ENCODE measurements at regions not wholly inside any gene's neighbourhood (a gene's known extent, or its start where the extent isn't known, plus 50 kb on each side); places are given as distances from the start of the nearest gene placed in this dataset.

DNA sequence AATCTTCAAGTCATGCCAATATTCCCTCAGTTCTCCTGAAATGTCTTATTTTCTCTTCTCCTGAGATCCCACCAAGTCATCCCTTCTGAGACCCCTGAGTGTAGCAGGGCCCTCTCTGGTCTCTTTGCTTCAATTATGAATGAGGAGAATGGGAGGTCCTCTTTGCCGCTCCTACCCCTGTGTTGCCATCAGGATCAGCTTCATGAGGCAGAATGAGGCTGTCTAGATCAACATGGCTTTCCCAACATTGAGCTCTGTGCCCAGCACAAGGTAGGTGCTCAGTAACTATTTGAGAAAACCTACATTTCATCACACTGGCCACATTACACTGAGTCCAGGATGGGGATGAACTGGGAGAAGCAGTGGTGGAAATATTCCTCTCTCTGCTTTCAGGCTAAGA lies 107.2 kb downstream of the ZNF280B start:
- Mint-ChIP-seq H3K4me3 (no peak overlapping the region), H3K9me3 (no peaks in the 10 kb centered on the region), H3K4me1 (peaks cover 16% of the 10 kb centered on the region), H3K27me3 (ENCODE audit: insufficient read depth, low read depth) (peaks cover 9% of the 10 kb centered on the region), H3K27ac (no peak overlapping the region), H3K36me3 (no peaks in the 10 kb centered on the region)
- no peak overlapping the region for H3K9ac ChIP-seq
- peaks cover 7% of the 10 kb centered on the region for H3F3A ChIP-seq (ENCODE audit: low read depth)
- H3K4me3 ChIP-seq, result no peak overlapping the region
- H3K36me3 ChIP-seq, result no peaks in the 10 kb centered on the region
- no peaks in the 10 kb centered on the region for H3K9me3 ChIP-seq (ENCODE audit: low read depth)
- H3K27ac ChIP-seq, result no peak overlapping the region
- H3K4me2 ChIP-seq, result no peak overlapping the region
- no peak overlapping the region for H2AFZ ChIP-seq (replicated peaks)
- no peaks in the 10 kb centered on the region for H3K79me2 ChIP-seq (ENCODE audit: low read depth)
- peaks cover 8% of the 10 kb centered on the region for H3K4me1 ChIP-seq
- peaks cover 100% of the 10 kb centered on the region for H3K27me3 ChIP-seq
- TF ChIP-seq EZH2phosphoT487 (IDR thresholded peaks at IDR 0.05) (no peak), EZH2 (IDR thresholded peaks at IDR 0.05) (no peak)
- TF ChIP-seq, protein P1, sequence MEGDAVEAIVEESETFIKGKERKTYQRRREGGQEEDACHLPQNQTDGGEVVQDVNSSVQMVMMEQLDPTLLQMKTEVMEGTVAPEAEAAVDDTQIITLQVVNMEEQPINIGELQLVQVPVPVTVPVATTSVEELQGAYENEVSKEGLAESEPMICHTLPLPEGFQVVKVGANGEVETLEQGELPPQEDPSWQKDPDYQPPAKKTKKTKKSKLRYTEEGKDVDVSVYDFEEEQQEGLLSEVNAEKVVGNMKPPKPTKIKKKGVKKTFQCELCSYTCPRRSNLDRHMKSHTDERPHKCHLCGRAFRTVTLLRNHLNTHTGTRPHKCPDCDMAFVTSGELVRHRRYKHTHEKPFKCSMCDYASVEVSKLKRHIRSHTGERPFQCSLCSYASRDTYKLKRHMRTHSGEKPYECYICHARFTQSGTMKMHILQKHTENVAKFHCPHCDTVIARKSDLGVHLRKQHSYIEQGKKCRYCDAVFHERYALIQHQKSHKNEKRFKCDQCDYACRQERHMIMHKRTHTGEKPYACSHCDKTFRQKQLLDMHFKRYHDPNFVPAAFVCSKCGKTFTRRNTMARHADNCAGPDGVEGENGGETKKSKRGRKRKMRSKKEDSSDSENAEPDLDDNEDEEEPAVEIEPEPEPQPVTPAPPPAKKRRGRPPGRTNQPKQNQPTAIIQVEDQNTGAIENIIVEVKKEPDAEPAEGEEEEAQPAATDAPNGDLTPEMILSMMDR (IDR thresholded peaks at IDR 0.05), result no peak
- H4K20me1 ChIP-seq (ENCODE audit: low read depth), result no peaks in the 10 kb centered on the region
- DNase-seq (ENCODE audit: low spot score), result no peak

DNA sequence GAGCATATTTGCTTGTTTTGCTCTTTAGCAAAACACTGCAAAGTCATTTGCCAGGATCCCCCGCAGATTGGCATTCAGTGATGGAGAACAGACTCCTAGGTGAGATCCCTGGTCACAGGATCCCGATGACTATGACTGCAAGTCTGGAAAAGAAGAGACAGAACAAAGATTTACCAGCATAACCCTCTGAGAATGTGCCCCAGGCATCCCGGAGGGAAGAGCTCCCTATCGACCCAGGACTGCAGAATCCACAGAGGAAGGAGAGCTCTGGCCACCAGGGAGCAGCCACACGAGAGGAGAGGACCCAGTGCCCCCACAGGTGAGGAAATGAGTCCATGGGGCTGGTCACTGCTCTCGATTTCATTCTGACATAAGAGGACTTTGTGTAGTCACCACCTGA lies 105.2 kb downstream of the ZNF280B start:
- Mint-ChIP-seq H3K36me3 (no peaks in the 10 kb centered on the region), H3K4me1 (no peaks in the 10 kb centered on the region), H3K4me3 (no peak overlapping the region), H3K27me3 (ENCODE audit: insufficient read depth, low read depth) (peaks cover 6% of the 10 kb centered on the region), H3K27ac (no peak overlapping the region), H3K9me3 (no peaks in the 10 kb centered on the region)
- H4K20me1 ChIP-seq (ENCODE audit: low read depth), result no peaks in the 10 kb centered on the region
- DNase-seq (ENCODE audit: low spot score), result no peak
- no peak overlapping the region for H3K4me3 ChIP-seq
- no peaks in the 10 kb centered on the region for H3K9me3 ChIP-seq (ENCODE audit: low read depth)
- H3K36me3 ChIP-seq, result no peaks in the 10 kb centered on the region
- no peak overlapping the region for H3K4me2 ChIP-seq
- H3K4me1 ChIP-seq, result no peaks in the 10 kb centered on the region
- TF ChIP-seq, protein P1 (IDR thresholded peaks at IDR 0.05), result no peak
- no peak for TF ChIP-seq EZH2 (IDR thresholded peaks at IDR 0.05)
- TF ChIP-seq EZH2phosphoT487 (IDR thresholded peaks at IDR 0.05), result no peak
- no peaks in the 10 kb centered on the region for H3K79me2 ChIP-seq (ENCODE audit: low read depth)
- no peak overlapping the region for H3K27ac ChIP-seq
- H2AFZ ChIP-seq (replicated peaks), result no peak overlapping the region
- no peak overlapping the region for H3K9ac ChIP-seq
- H3F3A ChIP-seq (ENCODE audit: low read depth), result no peaks in the 10 kb centered on the region
- peaks cover 100% of the 10 kb centered on the region for H3K27me3 ChIP-seq

DNA sequence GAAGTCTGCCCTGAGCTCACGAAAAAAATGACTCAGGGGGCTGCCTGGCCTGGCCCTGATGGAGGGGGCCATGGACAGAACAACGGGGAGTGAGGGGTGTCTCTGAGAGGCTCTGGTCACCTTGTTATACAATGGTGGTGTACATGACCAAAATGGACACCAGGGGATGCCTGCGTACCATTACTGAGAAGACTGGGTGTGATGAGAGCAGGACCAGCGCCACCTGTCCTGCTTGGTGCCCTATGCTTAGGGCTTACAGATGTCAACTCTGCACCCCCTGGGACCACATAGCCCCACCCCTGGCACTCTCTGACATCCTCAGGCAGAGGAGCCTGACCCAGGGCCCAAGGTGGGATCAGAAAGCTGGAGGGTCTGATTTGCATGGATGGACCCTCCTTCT lies 104.8 kb downstream of the ZNF280B start:
- H3K79me2 ChIP-seq (ENCODE audit: low read depth), result no peaks in the 10 kb centered on the region
- no peaks in the 10 kb centered on the region for H3F3A ChIP-seq (ENCODE audit: low read depth)
- no peaks in the 10 kb centered on the region for H3K4me1 ChIP-seq
- no peak for TF ChIP-seq EZH2phosphoT487 (IDR thresholded peaks at IDR 0.05)
- TF ChIP-seq EZH2 (IDR thresholded peaks at IDR 0.05), result no peak
- TF ChIP-seq, protein P1 (IDR thresholded peaks at IDR 0.05), result no peak
- H3K27ac Mint-ChIP-seq, result no peak overlapping the region
- H3K9me3 ChIP-seq (ENCODE audit: low read depth), result no peaks in the 10 kb centered on the region
- no peak overlapping the region for H3K4me2 ChIP-seq
- H4K20me1 ChIP-seq (ENCODE audit: low read depth), result no peaks in the 10 kb centered on the region
- no peak overlapping the region for H3K4me3 Mint-ChIP-seq
- H3K9me3 Mint-ChIP-seq, result no peaks in the 10 kb centered on the region
- H3K4me1 Mint-ChIP-seq, result no peaks in the 10 kb centered on the region
- H3K27ac ChIP-seq, result no peak overlapping the region
- peaks cover 6% of the 10 kb centered on the region for H3K27me3 Mint-ChIP-seq (ENCODE audit: insufficient read depth, low read depth)
- H3K4me3 ChIP-seq, result no peak overlapping the region
- H3K36me3 Mint-ChIP-seq, result no peaks in the 10 kb centered on the region
- no peak for DNase-seq (ENCODE audit: low spot score)
- peaks cover 100% of the 10 kb centered on the region for H3K27me3 ChIP-seq
- H3K36me3 ChIP-seq, result no peaks in the 10 kb centered on the region
- H3K9ac ChIP-seq, result no peak overlapping the region
- no peak overlapping the region for H2AFZ ChIP-seq (replicated peaks)

Data from neural progenitor cell (in vitro differentiated cells).